Fibroblast of peridontal ligament (primary cell): ENCODE measurements at regions not wholly inside any gene's neighbourhood (a gene's known extent, or its start where the extent isn't known, plus 50 kb on each side); places are given as distances from the start of the nearest gene placed in this dataset.
A peak's percentile ranks its signal among the peaks of the same experiment; 100 is the strongest.
"Not testable (repeated sequence)": the region's sequence is repeated elsewhere in the genome, so short reads cannot be mapped to it uniquely, and the experiment has no call there.

ENCODE experiments used
- DNase-seq: peaks from one replicate; pipeline ENCODE4 v3.0.0-alpha.2; 2010; ENCODE audit errors: extremely low read depth

DNA sequence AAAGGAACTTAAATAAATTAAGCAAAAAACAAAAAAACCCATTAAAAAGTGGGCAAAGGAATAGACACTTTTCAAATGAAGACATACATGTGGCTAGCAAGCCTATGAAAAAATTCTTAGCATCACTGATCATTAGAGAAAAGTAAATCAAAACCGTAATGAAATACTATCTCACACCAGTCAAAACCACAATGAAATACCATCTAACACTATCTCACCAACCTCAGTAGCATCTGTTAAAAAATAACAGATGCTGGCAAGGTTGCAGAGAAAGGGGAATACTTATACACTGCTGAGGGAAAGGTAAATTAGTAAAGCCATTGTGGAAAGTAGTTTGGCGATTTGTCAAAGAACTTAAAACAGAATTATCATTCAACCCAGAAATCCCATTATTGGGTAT lies 381.1 kb downstream of the FLRT2 start:
- no peak for DNase-seq

DNA sequence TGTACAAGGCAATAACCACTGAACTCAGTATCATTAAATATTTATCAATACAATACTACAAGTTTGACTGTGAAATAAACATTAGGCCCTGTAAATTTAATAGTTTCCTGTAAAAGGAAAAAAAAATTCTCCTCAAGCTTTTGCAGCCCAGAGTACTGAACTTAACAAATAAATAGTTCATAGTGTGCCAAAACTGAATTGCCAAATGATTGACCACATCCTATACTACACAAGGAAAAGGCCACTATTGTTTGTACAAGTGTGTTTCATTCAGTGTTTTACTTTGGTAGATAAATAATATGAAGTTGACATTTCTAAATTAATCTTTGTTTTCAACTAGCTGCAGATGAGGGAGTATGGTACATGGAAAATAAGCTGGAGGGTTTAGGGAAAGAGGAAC lies 379.6 kb downstream of the FLRT2 start:
- peak; percentile 33 for DNase-seq

- no peak for DNase-seq
These were observed 377.6 kb downstream of the FLRT2 start for GRCh38 chr14:85907536-85907935.

DNA sequence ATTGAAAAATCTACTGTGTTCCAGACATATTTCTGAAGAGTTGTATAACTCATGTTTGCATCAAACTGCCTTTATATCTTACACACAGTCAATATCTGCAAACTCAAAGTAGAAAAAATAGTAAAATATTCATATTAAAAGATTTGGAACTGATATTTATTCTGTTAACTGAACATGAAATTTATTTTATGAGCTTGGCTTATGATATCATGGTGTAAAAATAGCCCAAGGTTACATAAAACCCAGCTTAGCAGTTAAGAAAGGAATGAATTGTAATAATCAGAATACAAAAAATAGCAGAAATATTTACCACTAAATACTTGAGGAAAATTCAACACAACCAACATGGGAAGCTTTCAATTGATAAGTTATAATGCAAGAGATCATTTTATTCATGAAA lies 367.9 kb downstream of the FLRT2 start:
- no peak for DNase-seq

GRCh38 chr14:85895603-85896002 lies 365.7 kb downstream of the FLRT2 start:
- DNase-seq: no peak

- DNase-seq: no peak
These were observed 362.3 kb downstream of the FLRT2 start for GRCh38 chr14:85892251-85892650.

GRCh38 chr14:85883966-85884365 lies 354.0 kb downstream of the FLRT2 start:
- no peak for DNase-seq

GRCh38 chr14:85883101-85883500 lies 353.2 kb downstream of the FLRT2 start:
- no peak for DNase-seq

DNA sequence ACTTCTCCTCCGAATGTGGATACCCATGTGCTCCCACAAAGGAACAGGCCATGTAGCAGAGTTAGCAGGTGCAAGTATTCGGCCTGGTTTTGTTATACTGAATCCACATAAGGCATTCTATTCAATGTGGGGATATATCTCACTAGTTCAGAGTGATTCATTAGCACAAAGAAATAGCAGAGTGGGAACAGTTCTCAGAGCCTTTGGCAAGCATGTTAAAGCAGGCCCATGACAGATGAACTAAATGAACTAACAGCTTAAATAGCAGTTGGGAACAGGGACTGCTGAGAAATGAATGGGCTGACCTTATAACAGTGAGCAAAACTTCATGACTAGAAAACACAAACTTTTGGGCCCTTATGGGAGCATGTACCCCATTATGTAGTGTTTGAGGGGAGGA lies 352.0 kb downstream of the FLRT2 start:
- no peak for DNase-seq

DNA sequence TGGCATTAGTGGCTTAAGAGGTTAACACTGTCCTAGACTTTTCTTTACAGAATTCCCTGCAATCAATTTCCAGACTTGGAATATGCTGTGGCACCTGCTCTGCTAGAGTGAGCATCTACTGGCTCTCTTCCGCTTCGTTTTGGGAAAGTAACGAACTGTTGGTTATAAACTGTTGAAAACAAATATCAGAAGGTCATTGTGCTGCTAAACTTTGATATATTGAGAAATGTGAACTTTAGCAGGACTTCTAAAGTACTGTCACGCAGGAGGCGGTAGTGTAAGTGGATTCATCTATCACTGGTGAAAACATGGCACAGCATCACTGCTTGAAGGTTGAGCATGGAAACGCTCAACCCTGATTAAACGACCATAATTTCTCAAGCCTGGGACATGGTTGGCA lies 348.9 kb downstream of the FLRT2 start:
- DNase-seq: no peak

DNA sequence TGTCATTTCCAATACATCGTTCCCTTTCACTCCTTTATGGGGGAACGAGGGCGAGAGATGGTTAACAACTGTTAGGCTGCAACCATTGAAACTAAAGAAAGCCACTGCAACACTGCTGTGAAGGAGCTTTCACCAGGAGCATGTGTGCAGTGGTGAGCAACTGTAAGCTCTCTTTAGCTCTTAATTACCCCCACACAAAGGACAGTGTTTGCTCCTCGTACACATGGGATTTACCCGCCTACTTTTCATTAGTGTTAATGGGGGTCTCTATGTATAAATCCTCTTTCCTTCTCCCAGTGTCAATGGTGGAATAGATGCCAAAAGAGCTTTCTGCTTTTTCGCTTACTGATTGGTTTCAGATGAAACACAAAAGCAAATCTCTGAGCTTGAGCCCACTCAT lies 343.1 kb downstream of the FLRT2 start:
- no peak for DNase-seq

DNA sequence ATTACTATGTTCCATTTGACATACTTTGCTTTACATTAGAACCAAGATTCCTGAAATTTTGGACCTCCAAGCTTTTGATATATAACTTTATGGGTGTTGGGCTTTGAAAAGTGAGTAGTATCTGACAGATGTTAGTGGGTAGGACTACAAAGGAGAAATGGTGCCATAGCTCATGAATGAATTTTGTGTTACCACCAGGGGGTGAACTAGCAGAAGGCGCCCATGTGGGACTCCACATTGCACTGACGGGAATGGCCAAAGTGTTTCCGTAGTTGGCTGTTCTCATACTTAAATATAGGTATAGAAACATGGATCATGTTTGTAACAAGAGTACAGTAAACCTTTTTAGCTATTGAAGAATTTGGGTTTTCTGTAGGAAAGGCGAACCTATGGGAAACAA lies 337.5 kb downstream of the FLRT2 start:
- DNase-seq: no peak

- no peak for DNase-seq
These were observed 335.8 kb downstream of the FLRT2 start for GRCh38 chr14:85865701-85866100.

- DNase-seq: no peak
These were observed 328.7 kb downstream of the FLRT2 start for GRCh38 chr14:85858634-85859033.

DNA sequence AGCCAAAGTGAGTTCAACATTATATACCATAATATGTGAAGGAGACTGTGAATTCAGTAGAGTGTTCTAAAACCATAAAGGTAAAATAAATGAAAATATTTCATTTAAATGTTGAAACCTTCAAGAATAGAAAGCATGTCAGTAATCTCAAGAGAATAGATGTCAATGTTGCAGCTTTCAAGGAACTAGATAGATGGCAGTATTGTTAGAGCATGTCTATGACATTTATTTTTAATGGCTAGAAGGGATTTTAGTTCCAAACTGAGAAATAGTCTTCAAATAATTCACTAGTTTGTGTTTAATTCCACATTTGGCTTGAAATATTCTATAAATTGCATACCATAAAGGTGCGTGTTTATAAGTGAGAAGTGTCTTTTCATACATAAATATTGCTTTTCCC lies 326.5 kb downstream of the FLRT2 start:
- DNase-seq: no peak

- DNase-seq: peak; percentile 67
These were observed 324.1 kb downstream of the FLRT2 start for GRCh38 chr14:85853996-85854526.

DNA sequence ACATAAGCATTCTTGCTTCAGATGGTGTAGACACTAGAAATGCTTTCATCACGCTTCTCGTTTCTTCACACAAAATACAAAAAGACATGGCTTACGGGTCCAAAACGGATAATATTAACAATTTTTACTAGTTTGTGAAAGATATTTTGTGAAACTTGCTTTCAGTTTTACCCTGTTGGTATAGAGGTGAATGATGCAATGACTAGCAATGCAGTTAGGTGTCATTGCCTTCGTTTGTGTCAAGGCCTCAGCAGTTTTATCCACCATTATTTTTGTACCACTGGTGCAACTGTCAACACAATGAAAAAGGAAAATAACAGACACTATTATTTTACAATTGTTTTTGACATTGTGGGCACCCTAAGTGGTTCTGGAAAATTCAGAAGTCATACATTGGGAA lies 323.0 kb downstream of the FLRT2 start:
- DNase-seq: no peak

GRCh38 chr14:85852123-85852522 lies 322.2 kb downstream of the FLRT2 start:
- DNase-seq: peak; percentile 30

DNA sequence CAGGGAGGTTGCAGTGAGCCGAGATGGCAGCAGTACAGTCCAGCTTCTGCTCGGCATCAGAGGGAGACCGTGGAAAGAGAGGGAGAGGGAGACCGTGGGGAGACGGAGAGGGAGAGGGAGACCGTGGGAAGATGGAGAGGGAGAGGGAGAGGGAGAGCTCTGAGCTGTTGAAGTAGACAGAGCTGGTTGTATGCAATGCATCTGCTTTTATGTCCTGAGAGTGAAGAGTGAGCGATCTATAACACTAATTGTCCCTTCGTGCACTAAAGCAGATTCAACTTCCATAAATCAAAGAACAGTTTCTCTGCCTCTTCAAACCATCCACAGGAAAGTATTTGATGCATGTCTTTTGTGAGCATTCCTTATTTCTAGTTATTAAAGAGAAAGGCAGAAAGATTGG lies 300.6 kb downstream of the FLRT2 start:
- not testable (repeated sequence) for DNase-seq

GRCh38 chr14:85829601-85830000 lies 299.7 kb downstream of the FLRT2 start:
- not testable (repeated sequence) for DNase-seq

DNA sequence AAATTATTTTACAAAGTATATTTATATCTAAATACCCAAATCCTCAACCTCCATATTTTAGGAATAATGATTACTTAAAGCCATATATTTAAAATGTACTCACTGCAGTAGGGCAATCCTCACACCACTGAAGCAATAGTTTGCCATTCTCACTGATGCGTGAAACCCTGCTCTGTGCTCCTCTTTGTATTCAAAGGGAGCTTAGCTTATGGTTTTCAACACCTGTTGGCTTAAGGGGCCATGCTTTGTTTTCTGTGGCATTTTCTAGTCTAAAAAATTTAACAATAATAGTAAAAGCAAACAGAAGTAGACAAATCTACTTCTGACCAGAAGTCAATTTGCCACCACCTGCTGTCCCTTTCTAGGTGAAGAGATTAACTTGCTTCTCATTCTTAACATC lies 294.6 kb downstream of the FLRT2 start:
- DNase-seq: no peak

GRCh38 chr14:85822236-85822635 lies 292.3 kb downstream of the FLRT2 start:
- no peak for DNase-seq

DNA sequence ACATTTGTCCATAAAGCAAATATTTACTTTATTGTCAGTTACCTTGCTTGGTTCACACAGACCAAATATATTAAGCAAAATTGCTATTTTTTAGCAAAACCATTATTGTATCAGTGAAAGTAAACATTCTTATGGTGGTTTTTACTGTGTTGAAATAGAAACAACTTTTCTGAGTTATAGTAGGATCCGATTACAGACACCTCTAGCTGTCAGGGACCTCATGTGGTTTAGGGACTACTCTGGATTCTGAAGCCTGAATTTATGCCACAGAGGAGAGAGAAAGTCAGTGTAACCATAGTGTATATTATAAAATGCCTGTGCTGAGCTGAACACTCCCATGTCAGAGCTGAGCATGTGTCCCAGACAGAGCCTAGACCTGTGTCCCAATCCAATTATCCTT lies 287.5 kb downstream of the FLRT2 start:
- no peak for DNase-seq

DNA sequence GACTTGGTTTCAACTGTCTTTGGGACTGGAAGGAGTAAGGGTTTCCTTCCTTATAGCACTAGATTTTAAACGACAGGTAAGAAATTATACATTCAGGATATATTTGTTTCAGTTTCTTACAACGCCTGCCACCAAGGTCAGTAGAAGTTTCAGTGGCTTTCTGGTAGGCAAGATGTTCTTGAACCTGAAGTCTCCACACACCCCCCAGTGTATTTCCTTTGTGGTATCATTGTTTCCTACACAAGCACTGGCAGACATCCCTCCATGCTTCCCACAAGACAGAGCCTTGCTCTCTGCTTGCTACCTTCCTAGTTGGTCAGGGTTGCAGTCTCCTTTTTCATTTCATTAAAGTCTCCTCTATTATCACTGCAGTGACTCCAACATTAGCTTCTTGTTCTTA lies 283.1 kb downstream of the FLRT2 start:
- no peak for DNase-seq

DNA sequence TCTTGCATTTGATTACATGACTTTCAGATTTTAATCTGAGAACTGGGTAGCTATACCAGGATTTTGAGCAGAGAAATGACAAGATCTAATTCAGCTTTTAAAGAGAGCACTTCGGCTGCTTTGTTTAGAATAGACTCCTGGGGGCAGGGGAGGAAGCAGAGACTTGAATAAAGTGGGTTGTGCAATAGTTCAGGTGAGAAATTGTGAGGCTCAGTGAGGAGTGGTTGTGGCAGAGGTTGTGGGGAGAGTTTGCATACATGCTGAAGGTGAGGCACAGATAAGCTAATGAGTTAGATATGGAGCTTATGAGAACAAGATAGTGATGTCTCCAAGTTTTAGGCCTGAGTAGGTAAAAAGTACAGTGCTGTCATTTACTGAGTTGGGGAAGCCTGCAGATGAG lies 281.4 kb downstream of the FLRT2 start:
- no peak for DNase-seq
